ENCODE measurements at regions not wholly inside any gene's neighbourhood (a gene's known extent, or its start where the extent isn't known, plus 50 kb on each side); places are given as distances from the start of the nearest gene placed in this dataset.
"Not testable (repeated sequence)": the region's sequence is repeated elsewhere in the genome, so short reads cannot be mapped to it uniquely, and the experiment has no call there.

GRCh38 chr13:90838317-90838960 lies 509.0 kb upstream of the MIR17HG start:
- Mint-ChIP-seq H3K4me1 (no peaks in the 10 kb centered on the region), H3K27ac (no peak overlapping the region), H3K27me3 (no peaks in the 10 kb centered on the region), H3K4me3 (no peak overlapping the region), H3K36me3 (no peaks in the 10 kb centered on the region), H3K9me3 (ENCODE audit: low read depth) (peaks cover 7% of the 10 kb centered on the region)
- DNase-seq (no peak), ATAC-seq (no peak)
- CTCF ChIA-PET: no interaction called here

GRCh38 chr13:90839061-90839460 lies 508.4 kb upstream of the MIR17HG start:
- Mint-ChIP-seq H3K9me3 (ENCODE audit: low read depth) (peaks cover 7% of the 10 kb centered on the region), H3K27ac (no peak overlapping the region), H3K4me3 (no peak overlapping the region), H3K27me3 (no peaks in the 10 kb centered on the region), H3K4me1 (no peaks in the 10 kb centered on the region), H3K36me3 (no peaks in the 10 kb centered on the region)
- no peak for DNase-seq
- ATAC-seq: no peak
- CTCF ChIA-PET: no interaction called here

- no peaks in the 10 kb centered on the region for H3K36me3 Mint-ChIP-seq
- CTCF ChIA-PET: no interaction called here
- no peak overlapping the region for H3K27ac Mint-ChIP-seq
- H3K4me3 Mint-ChIP-seq: no peak overlapping the region
- DNase-seq: no peak
- no peak for ATAC-seq
- peaks cover 10% of the 10 kb centered on the region for H3K9me3 Mint-ChIP-seq (ENCODE audit: low read depth)
- H3K4me1 Mint-ChIP-seq: no peaks in the 10 kb centered on the region
- no peaks in the 10 kb centered on the region for H3K27me3 Mint-ChIP-seq
These were observed 500.6 kb upstream of the MIR17HG start for GRCh38 chr13:90846936-90847335.

GRCh38 chr13:90853666-90854065 lies 493.8 kb upstream of the MIR17HG start:
- H3K27ac Mint-ChIP-seq; H3K27me3 Mint-ChIP-seq; CTCF ChIA-PET; H3K36me3 Mint-ChIP-seq; ATAC-seq; DNase-seq; H3K4me1 Mint-ChIP-seq; H3K9me3 Mint-ChIP-seq (ENCODE audit: low read depth); H3K4me3 Mint-ChIP-seq: not testable (repeated sequence)

- CTCF ChIA-PET: no interaction called here
- no peaks in the 10 kb centered on the region for H3K36me3 Mint-ChIP-seq
- ATAC-seq: no peak
These were observed 489.6 kb upstream of the MIR17HG start for GRCh38 chr13:90857921-90858320.

GRCh38 chr13:90866006-90866405 lies 481.5 kb upstream of the MIR17HG start:
- DNase-seq: no peak
- H3K36me3 Mint-ChIP-seq: no peaks in the 10 kb centered on the region
- H3K9me3 Mint-ChIP-seq (ENCODE audit: low read depth): no peaks in the 10 kb centered on the region
- H3K4me1 Mint-ChIP-seq: peaks cover 2% of the 10 kb centered on the region
- H3K4me3 Mint-ChIP-seq: no peak overlapping the region
- no peak for ATAC-seq
- no peaks in the 10 kb centered on the region for H3K27me3 Mint-ChIP-seq
- no peak overlapping the region for H3K27ac Mint-ChIP-seq
- CTCF ChIA-PET: no interaction called here

More at GRCh38 chr13:90857921-90858320, 489.6 kb upstream of the MIR17HG start:
- H3K4me1 Mint-ChIP-seq: no peaks in the 10 kb centered on the region
- H3K27me3 Mint-ChIP-seq: no peaks in the 10 kb centered on the region
- no peak overlapping the region for H3K4me3 Mint-ChIP-seq
- H3K9me3 Mint-ChIP-seq (ENCODE audit: low read depth): no peaks in the 10 kb centered on the region
- no peak for DNase-seq
- no peak overlapping the region for H3K27ac Mint-ChIP-seq

GRCh38 chr13:90867336-90867683 lies 480.2 kb upstream of the MIR17HG start:
- CTCF ChIA-PET: interaction anchor here (1.1 kb wide), 1 partner anchor 8 kb away, joined by 3 read pairs; no protein-coding TSS in a partner anchor
- DNase-seq: peak; percentile 41
- H3K9me3 Mint-ChIP-seq (ENCODE audit: low read depth): no peaks in the 10 kb centered on the region

GRCh38 chr13:90868321-90868920 lies 479.1 kb upstream of the MIR17HG start:
- CTCF ChIA-PET: no interaction called here
- DNase-seq: no peak
- ATAC-seq: no peak
- peaks cover 2% of the 10 kb centered on the region for H3K4me1 Mint-ChIP-seq
- no peak overlapping the region for H3K4me3 Mint-ChIP-seq
- no peak overlapping the region for H3K27ac Mint-ChIP-seq
- H3K36me3 Mint-ChIP-seq: no peaks in the 10 kb centered on the region
- no peaks in the 10 kb centered on the region for H3K27me3 Mint-ChIP-seq
- H3K9me3 Mint-ChIP-seq (ENCODE audit: low read depth): no peaks in the 10 kb centered on the region

More at GRCh38 chr13:90867336-90867683, 480.2 kb upstream of the MIR17HG start:
- H3K27ac Mint-ChIP-seq: no peak overlapping the region
- H3K27me3 Mint-ChIP-seq: no peaks in the 10 kb centered on the region
- H3K4me3 Mint-ChIP-seq: no peak overlapping the region
- H3K4me1 Mint-ChIP-seq: peaks cover 2% of the 10 kb centered on the region
- H3K36me3 Mint-ChIP-seq: no peaks in the 10 kb centered on the region
- ATAC-seq: peak; percentile 55

GRCh38 chr13:90869580-90869979 lies 477.9 kb upstream of the MIR17HG start:
- Mint-ChIP-seq H3K27ac (no peak overlapping the region), H3K4me1 (peaks cover 2% of the 10 kb centered on the region), H3K36me3 (no peaks in the 10 kb centered on the region), H3K4me3 (no peak overlapping the region), H3K9me3 (ENCODE audit: low read depth) (no peaks in the 10 kb centered on the region), H3K27me3 (no peaks in the 10 kb centered on the region)
- ATAC-seq (no peak), DNase-seq (no peak)
- CTCF ChIA-PET: no interaction called here

- ATAC-seq: no peak
- H3K27ac Mint-ChIP-seq: no peak overlapping the region
- H3K4me1 Mint-ChIP-seq: no peaks in the 10 kb centered on the region
- no peaks in the 10 kb centered on the region for H3K36me3 Mint-ChIP-seq
- no peaks in the 10 kb centered on the region for H3K27me3 Mint-ChIP-seq
- no peak for DNase-seq
- no peaks in the 10 kb centered on the region for H3K9me3 Mint-ChIP-seq (ENCODE audit: low read depth)
- H3K4me3 Mint-ChIP-seq: no peak overlapping the region
- CTCF ChIA-PET: no interaction called here
These were observed 474.9 kb upstream of the MIR17HG start for GRCh38 chr13:90872491-90873025.

GRCh38 chr13:90880790-90881189 lies 466.7 kb upstream of the MIR17HG start:
- DNase-seq: no peak
- no peak for ATAC-seq
- Mint-ChIP-seq H3K27me3 (no peaks in the 10 kb centered on the region), H3K9me3 (ENCODE audit: low read depth) (no peaks in the 10 kb centered on the region), H3K36me3 (no peaks in the 10 kb centered on the region), H3K27ac (no peak overlapping the region), H3K4me1 (no peaks in the 10 kb centered on the region), H3K4me3 (no peak overlapping the region)
- CTCF ChIA-PET: no interaction called here

- no peak for ATAC-seq
- CTCF ChIA-PET: no interaction called here
These were observed 464.9 kb upstream of the MIR17HG start for GRCh38 chr13:90882551-90882950.

GRCh38 chr13:90883592-90883991 lies 463.9 kb upstream of the MIR17HG start:
- CTCF ChIA-PET: no interaction called here
- H3K27me3 Mint-ChIP-seq: no peaks in the 10 kb centered on the region
- no peak overlapping the region for H3K4me3 Mint-ChIP-seq

More at GRCh38 chr13:90882551-90882950, 464.9 kb upstream of the MIR17HG start:
- DNase-seq: no peak
- Mint-ChIP-seq H3K27ac (no peak overlapping the region), H3K27me3 (no peaks in the 10 kb centered on the region), H3K4me1 (no peaks in the 10 kb centered on the region), H3K9me3 (ENCODE audit: low read depth) (no peaks in the 10 kb centered on the region), H3K4me3 (no peak overlapping the region), H3K36me3 (no peaks in the 10 kb centered on the region)

GRCh38 chr13:90884066-90884465 lies 463.4 kb upstream of the MIR17HG start:
- Mint-ChIP-seq H3K27me3 (no peaks in the 10 kb centered on the region), H3K36me3 (no peaks in the 10 kb centered on the region), H3K4me3 (no peak overlapping the region), H3K9me3 (ENCODE audit: low read depth) (no peaks in the 10 kb centered on the region), H3K4me1 (no peaks in the 10 kb centered on the region), H3K27ac (no peak overlapping the region)
- CTCF ChIA-PET: no interaction called here
- DNase-seq: no peak
- no peak for ATAC-seq

More at GRCh38 chr13:90883592-90883991, 463.9 kb upstream of the MIR17HG start:
- Mint-ChIP-seq H3K9me3 (ENCODE audit: low read depth) (no peaks in the 10 kb centered on the region), H3K4me1 (no peaks in the 10 kb centered on the region), H3K36me3 (no peaks in the 10 kb centered on the region), H3K27ac (no peak overlapping the region)
- ATAC-seq (no peak), DNase-seq (no peak)

All from activated CD8-positive, alpha-beta memory T cell treated with anti-CD3 and anti-CD28 coated beads, Interleukin-2, amount 10 ng/mL, durations not matched to agents 7 days and 5 days (primary cell).